Keratinocyte (primary cell): ENCODE measurements at regions not wholly inside any gene's neighbourhood (a gene's known extent, or its start where the extent isn't known, plus 50 kb on each side); places are given as distances from the start of the nearest gene placed in this dataset.

Source experiments
- DNase-seq: peaks from one replicate; pipeline ENCODE4 v3.0.0-alpha.2; 2011; ENCODE audit warnings: low read depth, missing footprints, low spot score
- FAIRE-seq: peaks from 2 replicates; lab custom pipeline; 2011; peaks lifted over from hg19 to GRCh38; lab: Jason Lieb, UNC
- H2AFZ ChIP-seq: 2 replicates; pipeline ENCODE4 v1.6.0; 2012; ENCODE audit warnings: low read length, control low read depth, inconsistent platforms; ENCODE audit not compliant: control insufficient read depth
- H3K27ac ChIP-seq: 2 replicates; pipeline ENCODE4 v1.5.1; 2011; ENCODE audit warnings: low read length; ENCODE audit not compliant: control insufficient read depth, insufficient read depth
- H3K27me3 ChIP-seq: 3 replicates; pipeline ENCODE4 v1.6.0; 2011; ENCODE audit warnings: low read length; ENCODE audit not compliant: control insufficient read depth, insufficient read depth; ENCODE audit errors: extremely low read depth
- H3K36me3 ChIP-seq, 2 experiments: 2 replicates in 1 of 2; 3 replicates in 1 of 2; pipeline ENCODE4 v1.5.1; 2011; ENCODE audit warnings: low read length in 2 of 2, mild to moderate bottlenecking in 1 of 2; ENCODE audit not compliant: control insufficient read depth in 2 of 2, insufficient read depth in 2 of 2; ENCODE audit errors: extremely low read depth in 1 of 2
- H3K4me1 ChIP-seq: 3 replicates; pipeline ENCODE4 v1.5.1; 2011; ENCODE audit warnings: low read length; ENCODE audit not compliant: control insufficient read depth, insufficient read depth; ENCODE audit errors: extremely low read depth
- H3K4me2 ChIP-seq: 3 replicates; pipeline ENCODE4 v1.6.0; 2011; ENCODE audit warnings: low read depth, low read length; ENCODE audit not compliant: control insufficient read depth, insufficient read depth; ENCODE audit errors: extremely low read depth
- H3K4me3 ChIP-seq, 3 experiments: fragments of 200-600 bp in 1 of 3; sonication (generic) in 1 of 3; 2 replicates in 2 of 3; 3 replicates in 1 of 3; pipeline ENCODE4 v1.5.1; 2011 to 2016; ENCODE audit warnings: low read length in 3 of 3, mild to moderate bottlenecking in 3 of 3, control low read depth in 2 of 3, inconsistent platforms in 1 of 3, low read depth in 1 of 3, mixed read lengths in 1 of 3, mixed run types in 1 of 3, moderate library complexity in 1 of 3; ENCODE audit not compliant: control insufficient read depth in 2 of 3, insufficient read depth in 2 of 3; ENCODE audit errors: extremely low read depth in 1 of 3
- H3K79me2 ChIP-seq: 2 replicates; pipeline ENCODE4 v1.6.0; 2012; ENCODE audit warnings: low read length; ENCODE audit not compliant: control insufficient read depth, insufficient read depth
- H3K9ac ChIP-seq: 3 replicates; pipeline ENCODE4 v1.6.0; 2011; ENCODE audit warnings: low read length; ENCODE audit not compliant: control insufficient read depth, insufficient read depth; ENCODE audit errors: extremely low read depth
- H3K9me1 ChIP-seq: 3 replicates; pipeline ENCODE4 v1.6.0; 2011; ENCODE audit warnings: low read length; ENCODE audit not compliant: control insufficient read depth, insufficient read depth; ENCODE audit errors: extremely low read depth
- H3K9me3 ChIP-seq: 2 replicates; pipeline ENCODE4 v1.5.1; 2012; ENCODE audit warnings: low read depth, low read length; ENCODE audit not compliant: control insufficient read depth
- H4K20me1 ChIP-seq: 3 replicates; pipeline ENCODE4 v1.6.0; 2011; ENCODE audit warnings: low read length; ENCODE audit not compliant: control insufficient read depth, insufficient read depth; ENCODE audit errors: extremely low read depth
- CTCF ChIP-seq, 3 experiments: IDR thresholded peaks in 1 of 3; conservative IDR thresholded peaks in 1 of 3; optimal IDR thresholded peaks in 1 of 3; 2 replicates in 2 of 3; 3 replicates in 1 of 3; pipeline versions ENCODE3 to v1.5.1; 2011; ENCODE audit warnings: low read length in 3 of 3, mild to moderate bottlenecking in 3 of 3, moderate library complexity in 2 of 3, control low read depth in 1 of 3, inconsistent platforms in 1 of 3; ENCODE audit not compliant: insufficient read depth in 2 of 3; ENCODE audit errors: extremely low read depth in 1 of 3
- EZH2 ChIP-seq: IDR thresholded peaks from one replicate; pipeline ENCODE4 v1.6.1; 2012; ENCODE audit warnings: inconsistent platforms, mild to moderate bottlenecking, low read length, moderate library complexity
- dilution Hi-C: fragments of 300-500 bp; cut with MboI; formaldehyde crosslinking; loops from one replicate; pipeline ENCODE4 v1.7.0; 2020; ENCODE audit warnings: low sequenced_read_pairs; ENCODE audit not compliant: extremely low pct_ligation_motif_present

- H3K9me1 ChIP-seq = no peaks in the 10 kb centered on the region
- H2AFZ ChIP-seq = no peak overlapping the region
- no peak overlapping the region for H3K27ac ChIP-seq
- dilution Hi-C loops = no loop called here
- no peak overlapping the region for H3K4me3 ChIP-seq
- H3K4me2 ChIP-seq = no peak overlapping the region
- H3K36me3 ChIP-seq = no peaks in the 10 kb centered on the region
- H3K9ac ChIP-seq = no peak overlapping the region
- DNase-seq (no peak), FAIRE-seq (no peak)
- TF ChIP-seq CTCF (optimal IDR thresholded peaks at IDR 0.05 in 1 of 3, IDR thresholded peaks at IDR 0.05 in 1 of 3, conservative IDR thresholded peaks at IDR 0.05 in 1 of 3; ENCODE audit: extremely low read depth in 1 of 3, insufficient read depth in 2 of 3, low read length in 3 of 3) = no peak
- TF ChIP-seq EZH2 = no peak
- no peaks in the 10 kb centered on the region for H3K27me3 ChIP-seq
- H3K4me1 ChIP-seq = no peaks in the 10 kb centered on the region
- H4K20me1 ChIP-seq = no peaks in the 10 kb centered on the region
- no peaks in the 10 kb centered on the region for H3K79me2 ChIP-seq
- no peaks in the 10 kb centered on the region for H3K9me3 ChIP-seq
Measured at GRCh38 chr1:81717230-81717629, 83.5 kb upstream of the ADGRL2 start.

GRCh38 chr1:81715391-81715790 lies 85.3 kb upstream of the ADGRL2 start:
- Histone ChIP-seq H3K36me3 (no peaks in the 10 kb centered on the region), H4K20me1 (no peaks in the 10 kb centered on the region), H2AFZ (no peak overlapping the region), H3K27ac (no peak overlapping the region), H3K9me1 (no peaks in the 10 kb centered on the region), H3K4me1 (no peaks in the 10 kb centered on the region), H3K4me2 (no peak overlapping the region), H3K79me2 (no peaks in the 10 kb centered on the region), H3K9ac (no peak overlapping the region), H3K9me3 (no peaks in the 10 kb centered on the region), H3K4me3 (no peak overlapping the region), H3K27me3 (no peaks in the 10 kb centered on the region)
- no peak for FAIRE-seq
- dilution Hi-C loops = no loop called here
- TF ChIP-seq CTCF (optimal IDR thresholded peaks at IDR 0.05 in 1 of 3, IDR thresholded peaks at IDR 0.05 in 1 of 3, conservative IDR thresholded peaks at IDR 0.05 in 1 of 3; ENCODE audit: extremely low read depth in 1 of 3, insufficient read depth in 2 of 3, low read length in 3 of 3) (no peak), EZH2 (no peak)
- no peak for DNase-seq
